A172 (cell line): ENCODE measurements at regions not wholly inside any gene's neighbourhood (a gene's known extent, or its start where the extent isn't known, plus 50 kb on each side); places are given as distances from the start of the nearest gene placed in this dataset.
"Not testable (repeated sequence)": the region's sequence is repeated elsewhere in the genome, so short reads cannot be mapped to it uniquely, and the experiment has no call there.

Experiments
- DNase-seq: peaks from one replicate; pipeline ENCODE4 v3.0.0-alpha.2; 2015; ENCODE audit warnings: low spot score

- no peak for DNase-seq
Measured at GRCh38 chr3:28948685-28949084, 332.2 kb upstream of the RBMS3 start.

DNA sequence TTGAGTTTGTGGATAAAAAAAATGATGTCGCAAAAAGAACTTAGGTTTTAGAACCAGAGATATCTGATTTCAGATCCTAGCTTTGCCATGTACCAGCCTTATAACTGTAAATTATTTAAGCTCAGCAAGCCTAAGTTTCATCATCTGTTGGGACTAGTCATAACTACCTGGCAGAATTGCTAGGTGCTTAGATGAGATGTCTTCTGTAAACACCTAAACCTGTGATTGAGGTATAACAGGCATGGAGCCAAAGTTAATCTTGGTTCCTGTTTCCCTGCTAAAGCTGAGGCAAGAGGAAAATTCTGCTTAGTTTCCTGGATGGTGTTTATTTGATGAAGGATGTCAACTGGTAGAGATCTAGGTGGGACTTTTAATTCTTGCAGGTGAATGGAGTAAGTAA, 331.3 kb upstream of the RBMS3 start:
- DNase-seq, result no peak

- DNase-seq, result no peak
Measured at GRCh38 chr3:28950614-28951013, 330.3 kb upstream of the RBMS3 start.

- DNase-seq, result no peak
Measured at GRCh38 chr3:28951772-28952556, 328.9 kb upstream of the RBMS3 start.

DNA sequence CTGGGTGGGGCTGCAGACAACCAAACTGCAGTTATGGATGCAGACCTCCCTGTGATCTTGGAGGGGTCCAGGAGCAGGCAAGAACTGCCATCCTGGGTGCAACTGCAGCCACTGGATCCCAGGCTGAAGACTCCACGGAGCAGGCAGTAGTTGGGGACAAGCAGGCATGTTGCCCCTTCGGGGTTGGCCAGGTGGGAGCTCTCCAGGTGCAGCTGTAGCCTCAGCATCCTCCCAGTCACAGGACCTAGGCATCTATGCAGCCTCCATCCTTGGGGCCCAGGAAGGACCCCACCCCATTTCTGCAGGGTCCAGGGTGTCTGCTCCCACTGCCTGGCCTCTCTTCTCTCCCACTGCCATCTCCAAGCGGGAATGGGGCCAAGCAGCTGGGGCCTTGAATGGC, 322.2 kb upstream of the RBMS3 start:
- DNase-seq, result no peak

DNA sequence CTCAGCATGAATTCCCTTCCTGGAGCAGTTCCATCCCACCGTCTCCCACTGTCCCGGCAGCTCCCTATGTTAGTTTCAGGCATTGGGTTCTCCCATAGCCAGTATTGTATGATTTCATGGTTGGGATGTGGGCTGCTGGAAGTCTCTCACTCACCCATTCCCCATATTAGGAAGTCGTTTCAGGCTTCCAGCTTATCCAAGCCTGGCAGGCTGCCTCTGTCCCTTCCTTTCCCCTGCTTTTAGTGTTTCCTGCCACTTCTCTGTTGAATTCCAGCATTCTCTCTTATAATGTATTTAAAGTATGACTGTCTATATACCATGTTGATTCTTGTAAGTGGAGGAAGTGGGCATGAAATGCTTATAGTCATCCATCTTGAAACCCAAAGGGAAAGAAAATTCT, 309.7 kb upstream of the RBMS3 start:
- DNase-seq, result no peak

- peak; percentile 17 for DNase-seq
Measured at GRCh38 chr3:28972921-28973320, 307.9 kb upstream of the RBMS3 start.

DNA sequence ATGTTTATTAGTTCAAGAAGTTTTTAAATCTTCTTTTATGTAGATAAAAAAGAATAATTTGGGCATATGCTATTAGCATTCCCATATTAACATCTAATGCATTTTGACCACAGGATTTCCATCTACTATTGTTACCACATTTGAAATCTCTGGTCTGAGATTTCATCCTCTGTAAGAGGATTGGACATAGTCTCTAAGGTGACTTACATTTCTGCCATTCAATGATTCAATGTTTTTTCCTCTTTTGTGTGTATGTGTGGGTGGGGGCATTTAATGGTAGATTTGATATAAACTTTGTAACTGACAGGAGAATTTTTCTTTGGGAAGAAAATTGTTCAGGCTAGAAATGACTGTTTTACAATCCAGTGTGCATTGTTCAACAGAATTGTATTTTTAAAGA, 307.3 kb upstream of the RBMS3 start:
- DNase-seq, result peak; percentile 10

DNA sequence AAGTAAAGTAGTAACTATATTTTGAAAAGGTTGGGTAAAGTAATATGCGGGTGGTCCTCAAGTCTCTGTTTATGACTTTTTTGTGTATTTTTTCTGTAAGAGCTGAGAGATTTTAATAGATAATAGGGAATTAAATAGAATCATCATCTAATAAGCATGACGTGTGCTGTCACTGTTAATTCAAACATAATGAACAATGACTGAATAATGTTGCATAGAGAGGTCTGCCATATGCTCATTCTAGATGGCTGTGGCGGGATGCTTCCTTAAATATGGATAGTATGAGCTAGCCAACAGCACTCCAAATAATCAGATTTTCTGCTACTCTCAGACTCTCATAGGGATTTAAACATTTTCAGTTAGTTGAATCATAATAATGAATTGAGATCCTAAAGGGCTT, 302.8 kb upstream of the RBMS3 start:
- DNase-seq, result no peak

DNA sequence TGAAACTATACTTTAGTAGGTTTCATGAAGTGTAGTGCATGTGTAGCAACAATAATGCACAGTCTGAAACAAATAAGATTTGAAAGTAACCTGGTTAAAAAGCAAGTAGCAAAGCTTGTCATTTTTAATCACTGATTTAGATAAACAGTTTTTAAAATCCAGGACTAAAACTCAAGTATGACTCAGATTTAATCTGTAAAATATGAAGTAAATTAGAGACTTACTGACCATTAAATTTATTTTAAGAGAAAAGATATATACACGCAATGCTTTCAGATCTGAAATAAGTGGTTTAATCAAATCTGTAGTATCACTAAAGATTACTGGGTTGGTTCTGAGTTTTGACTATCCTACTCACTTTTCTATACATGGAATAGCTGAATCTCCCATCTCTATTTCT, 300.7 kb upstream of the RBMS3 start:
- DNase-seq, result no peak

- DNase-seq, result no peak
Measured at GRCh38 chr3:28980631-28981030, 300.2 kb upstream of the RBMS3 start.

- no peak for DNase-seq
Measured at GRCh38 chr3:28982906-28983305, 298.0 kb upstream of the RBMS3 start.

DNA sequence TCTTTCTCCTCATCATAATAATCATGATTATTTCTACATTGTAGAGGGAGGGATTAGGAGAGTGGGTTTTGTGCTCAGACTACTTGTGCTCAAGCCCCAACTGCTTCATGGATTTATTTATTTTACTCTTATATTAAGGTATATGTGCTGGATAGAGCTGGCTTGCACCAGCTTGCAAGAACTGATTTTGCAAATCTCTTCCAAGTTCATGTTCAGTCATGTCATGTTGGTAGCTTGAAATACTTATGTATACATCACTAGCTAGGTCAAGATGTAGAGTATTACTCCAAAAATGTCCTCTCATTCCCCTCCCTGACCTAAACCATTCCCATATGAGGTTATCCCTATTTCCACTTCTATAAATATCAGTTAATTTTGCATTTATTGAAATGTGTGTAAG, 293.9 kb upstream of the RBMS3 start:
- no peak for DNase-seq

GRCh38 chr3:28989646-28990089, 291.2 kb upstream of the RBMS3 start:
- DNase-seq, result peak; percentile 11

GRCh38 chr3:28994161-28994905, 286.5 kb upstream of the RBMS3 start:
- no peak for DNase-seq

DNA sequence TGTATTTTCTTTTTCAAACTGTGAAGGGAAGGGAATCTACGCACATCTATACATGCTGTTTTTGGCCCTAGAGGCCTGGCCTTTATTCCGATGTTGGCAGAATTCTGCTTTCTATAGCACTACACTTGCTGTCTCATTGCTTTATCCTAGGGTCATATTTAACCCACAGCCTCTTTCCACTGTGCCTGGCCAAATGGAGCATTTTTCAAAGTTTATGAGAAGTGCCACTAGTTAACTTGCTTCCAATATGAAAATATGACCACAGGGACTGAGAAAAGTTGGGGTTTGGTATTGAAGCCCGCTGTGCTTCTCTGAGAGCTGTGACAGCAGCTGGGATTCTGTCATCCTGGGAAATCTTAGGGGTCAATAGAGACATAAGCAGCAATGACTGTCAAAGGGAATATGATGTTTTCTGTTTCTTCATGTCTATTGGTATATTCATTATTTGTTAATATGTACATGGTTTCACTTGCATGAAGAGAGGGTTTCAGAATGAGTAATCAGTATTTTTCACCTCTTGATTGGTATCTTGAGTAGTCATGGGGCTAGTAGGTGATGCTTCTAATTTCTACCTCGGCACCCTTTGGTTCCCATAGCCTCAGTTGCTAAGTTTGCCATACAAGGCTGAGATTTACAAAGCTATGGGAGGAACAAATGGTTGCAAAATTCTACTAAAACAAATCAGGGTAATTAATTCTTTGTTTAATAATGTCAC, 275.8 kb upstream of the RBMS3 start:
- no peak for DNase-seq

- DNase-seq, result no peak
Measured at GRCh38 chr3:29005862-29006261, 275.0 kb upstream of the RBMS3 start.

- DNase-seq, result no peak
Measured at GRCh38 chr3:29011441-29011840, 269.4 kb upstream of the RBMS3 start.

GRCh38 chr3:29011966-29012365, 268.9 kb upstream of the RBMS3 start:
- no peak for DNase-seq

DNA sequence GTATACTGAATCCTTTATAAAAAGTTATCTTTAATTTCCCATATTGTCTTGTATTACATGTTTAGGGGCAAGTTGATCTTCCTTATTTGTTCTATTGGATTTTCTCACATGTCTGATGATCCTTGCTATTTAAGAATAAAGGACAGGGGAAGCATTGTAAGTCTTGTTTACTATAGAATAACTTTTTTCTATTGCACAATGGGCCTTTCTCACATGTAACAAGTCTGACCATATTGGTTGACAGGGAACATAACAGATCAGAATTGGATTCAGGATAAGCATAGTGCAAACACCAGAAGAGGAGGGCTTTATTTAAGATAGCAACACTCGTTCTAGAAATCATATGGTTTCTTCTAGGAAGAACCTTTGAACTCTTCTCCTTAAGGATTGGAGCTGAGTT, 257.9 kb upstream of the RBMS3 start:
- no peak for DNase-seq

GRCh38 chr3:29026286-29026685, 254.6 kb upstream of the RBMS3 start:
- DNase-seq, result no peak

GRCh38 chr3:29026959-29027358, 253.9 kb upstream of the RBMS3 start:
- no peak for DNase-seq

DNA sequence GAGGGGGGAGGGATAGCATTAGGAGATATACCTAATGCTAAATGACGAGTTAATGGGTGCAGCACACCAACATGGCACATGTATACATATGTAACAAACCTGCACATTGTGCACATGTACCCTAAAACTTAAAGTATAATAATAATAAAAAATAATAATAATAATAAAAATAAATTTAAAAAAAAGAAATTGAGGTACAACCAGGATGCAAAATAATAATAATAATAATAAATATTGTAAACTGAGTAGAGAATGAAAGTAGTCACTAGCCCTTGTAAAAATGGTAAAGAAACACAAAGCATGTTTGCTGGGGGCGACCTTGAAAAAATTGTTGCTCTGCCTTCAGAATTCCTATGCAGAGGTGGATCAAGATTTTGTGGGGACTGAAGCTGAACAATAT, 249.7 kb upstream of the RBMS3 start:
- not testable (repeated sequence) for DNase-seq
